MG63 (cell line): ENCODE measurements at regions not wholly inside any gene's neighbourhood (a gene's known extent, or its start where the extent isn't known, plus 50 kb on each side); places are given as distances from the start of the nearest gene placed in this dataset.

Experiments
- DNase-seq: peaks from one replicate; pipeline ENCODE4 v3.0.0-alpha.2; 2020
- H3K27me3 ChIP-seq: fragments of 250-450 bp; sonication (Bioruptor Pico); 2 replicates; pipeline ENCODE4 v1.5.1; 2020; ENCODE audit warnings: mild to moderate bottlenecking, moderate library complexity
- H3K36me3 ChIP-seq: fragments of 250-450 bp; sonication (Bioruptor Pico); 2 replicates; pipeline ENCODE4 v1.5.1; 2020; ENCODE audit warnings: mild to moderate bottlenecking, moderate library complexity
- H3K4me3 ChIP-seq: fragments of 250-450 bp; sonication (Bioruptor Pico); 2 replicates; pipeline ENCODE4 v1.5.1; 2020; ENCODE audit warnings: mild to moderate bottlenecking, moderate library complexity
- H3K9me3 ChIP-seq: fragments of 250-450 bp; sonication (Bioruptor Pico); 2 replicates; pipeline ENCODE4 v1.5.1; 2020; ENCODE audit warnings: mild to moderate bottlenecking, moderate library complexity

GRCh38 chr4:59920416-59920815 lies 1279.7 kb upstream of the ADGRL3 start:
- DNase-seq: no peak
- Histone ChIP-seq H3K27me3 (no peaks in the 10 kb centered on the region), H3K36me3 (no peaks in the 10 kb centered on the region), H3K4me3 (no peak overlapping the region), H3K9me3 (no peaks in the 10 kb centered on the region)

- no peak overlapping the region for H3K4me3 ChIP-seq
- H3K9me3 ChIP-seq: no peaks in the 10 kb centered on the region
- no peak for DNase-seq
- no peaks in the 10 kb centered on the region for H3K27me3 ChIP-seq
- no peaks in the 10 kb centered on the region for H3K36me3 ChIP-seq
These were observed 1274.8 kb upstream of the ADGRL3 start for GRCh38 chr4:59925290-59925689.

DNA sequence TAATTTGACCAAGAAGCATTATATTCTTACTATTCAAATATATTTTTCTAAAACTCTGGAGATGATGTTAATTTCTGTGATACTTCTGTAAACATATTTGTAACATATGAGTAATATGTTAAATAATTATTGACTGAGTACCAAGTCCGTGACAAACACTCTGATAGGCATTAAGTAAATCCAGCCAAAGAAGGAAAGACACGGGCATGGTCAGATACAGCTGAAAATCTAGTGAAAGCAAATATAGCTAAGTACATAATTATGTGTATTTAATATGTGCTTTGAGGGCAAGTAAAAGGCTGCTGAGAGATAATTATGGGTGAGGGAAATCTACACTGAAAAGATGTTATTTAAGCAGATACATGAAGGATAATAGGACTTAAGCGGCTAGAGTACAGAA lies 1263.6 kb upstream of the ADGRL3 start:
- DNase-seq: no peak

DNA sequence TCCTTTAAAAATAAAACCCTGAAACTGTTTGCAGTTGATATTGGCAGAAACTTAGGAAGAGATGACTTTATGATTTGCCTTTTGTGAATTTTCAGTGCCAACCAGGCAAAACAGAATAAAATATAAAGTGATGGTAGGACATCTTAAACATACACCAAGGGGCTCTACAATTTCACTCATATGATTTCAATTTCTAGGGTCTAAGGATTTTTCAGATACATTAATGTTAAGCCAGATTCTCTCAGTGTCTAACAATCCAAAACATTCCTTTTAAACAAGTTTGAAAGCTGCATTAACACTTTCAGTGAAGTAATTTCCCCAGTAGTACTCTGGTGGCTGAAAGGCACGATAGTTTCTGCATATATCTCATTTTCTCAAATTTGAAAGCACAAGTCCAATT lies 1262.0 kb upstream of the ADGRL3 start:
- no peaks in the 10 kb centered on the region for H3K27me3 ChIP-seq
- H3K4me3 ChIP-seq: no peak overlapping the region
- no peaks in the 10 kb centered on the region for H3K9me3 ChIP-seq
- H3K36me3 ChIP-seq: no peaks in the 10 kb centered on the region
- no peak for DNase-seq

More for the DNA sequence above, 1263.6 kb upstream of the ADGRL3 start:
- Histone ChIP-seq H3K36me3 (no peaks in the 10 kb centered on the region), H3K4me3 (no peak overlapping the region), H3K9me3 (no peaks in the 10 kb centered on the region), H3K27me3 (no peaks in the 10 kb centered on the region)

- no peak overlapping the region for H3K4me3 ChIP-seq
These were observed 1254.8 kb upstream of the ADGRL3 start for GRCh38 chr4:59945277-59945676.

GRCh38 chr4:59945716-59946115 lies 1254.4 kb upstream of the ADGRL3 start:
- H3K9me3 ChIP-seq: no peaks in the 10 kb centered on the region
- H3K4me3 ChIP-seq: no peak overlapping the region
- H3K36me3 ChIP-seq: no peaks in the 10 kb centered on the region
- DNase-seq: no peak
- H3K27me3 ChIP-seq: no peaks in the 10 kb centered on the region

More at GRCh38 chr4:59945277-59945676, 1254.8 kb upstream of the ADGRL3 start:
- Histone ChIP-seq H3K27me3 (no peaks in the 10 kb centered on the region), H3K9me3 (no peaks in the 10 kb centered on the region), H3K36me3 (no peaks in the 10 kb centered on the region)
- no peak for DNase-seq

DNA sequence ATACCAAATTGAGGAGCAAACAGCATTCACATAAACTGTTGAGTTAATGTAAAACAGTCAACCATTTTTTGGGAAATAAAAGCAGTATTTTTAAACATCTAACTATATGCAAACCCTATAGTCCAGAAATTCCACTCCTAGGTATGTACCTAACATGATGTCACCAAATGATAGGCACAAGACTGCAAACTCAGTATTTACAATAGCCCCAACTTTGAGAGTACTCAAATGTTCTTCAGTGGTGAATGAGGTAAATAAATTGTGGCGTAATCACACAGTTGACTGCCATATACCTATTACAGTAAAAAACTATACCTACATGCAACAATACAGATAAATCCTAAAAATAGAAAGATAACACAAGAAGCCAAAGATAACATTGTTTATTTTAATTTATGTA lies 1243.8 kb upstream of the ADGRL3 start:
- Histone ChIP-seq H3K36me3 (no peaks in the 10 kb centered on the region), H3K9me3 (no peaks in the 10 kb centered on the region), H3K27me3 (no peaks in the 10 kb centered on the region), H3K4me3 (no peak overlapping the region)
- DNase-seq: no peak

- Histone ChIP-seq H3K36me3 (no peaks in the 10 kb centered on the region), H3K4me3 (no peak overlapping the region), H3K9me3 (no peaks in the 10 kb centered on the region), H3K27me3 (no peaks in the 10 kb centered on the region)
- no peak for DNase-seq
These were observed 1240.0 kb upstream of the ADGRL3 start for GRCh38 chr4:59960143-59960542.

DNA sequence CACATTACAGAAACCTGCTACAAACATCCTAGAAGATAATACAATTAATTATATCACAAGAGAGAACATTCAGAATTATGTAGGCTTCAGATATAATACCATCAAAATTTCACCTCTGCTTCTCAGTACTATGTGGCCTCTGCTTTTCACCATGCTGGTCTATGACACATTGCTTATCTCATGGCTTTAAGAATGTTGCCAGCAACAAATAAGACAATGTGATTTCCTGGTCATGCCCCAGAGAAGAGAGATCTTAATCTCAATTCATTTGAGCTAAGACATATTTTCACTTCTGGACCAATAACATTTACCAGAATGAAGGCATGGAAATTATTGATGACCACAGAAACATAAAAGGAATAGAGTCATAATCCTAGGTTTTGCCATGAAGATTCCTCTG lies 1233.4 kb upstream of the ADGRL3 start:
- Histone ChIP-seq H3K27me3 (no peaks in the 10 kb centered on the region), H3K9me3 (no peaks in the 10 kb centered on the region), H3K36me3 (no peaks in the 10 kb centered on the region), H3K4me3 (no peak overlapping the region)
- no peak for DNase-seq

DNA sequence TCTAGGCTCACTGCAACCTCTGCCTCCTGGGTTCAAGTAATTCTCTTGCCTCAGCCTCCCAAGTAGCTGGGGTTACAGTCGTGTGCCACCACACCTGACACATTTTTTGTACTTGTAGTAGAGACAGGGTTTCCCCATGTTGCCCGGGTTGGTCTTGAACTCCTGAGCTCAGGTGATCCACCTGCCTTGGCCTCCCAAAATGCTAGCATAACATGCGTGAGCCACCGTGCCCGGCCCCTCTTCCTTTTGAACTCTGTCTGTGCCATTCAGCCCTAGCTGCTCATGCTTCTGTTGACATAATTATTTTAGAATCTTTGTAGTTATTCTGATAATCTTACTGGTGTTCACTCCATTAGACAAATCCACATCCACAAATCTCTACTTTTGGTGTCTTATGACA lies 1231.3 kb upstream of the ADGRL3 start:
- no peak for DNase-seq
- Histone ChIP-seq H3K9me3 (no peaks in the 10 kb centered on the region), H3K4me3 (no peak overlapping the region), H3K27me3 (no peaks in the 10 kb centered on the region), H3K36me3 (no peaks in the 10 kb centered on the region)

DNA sequence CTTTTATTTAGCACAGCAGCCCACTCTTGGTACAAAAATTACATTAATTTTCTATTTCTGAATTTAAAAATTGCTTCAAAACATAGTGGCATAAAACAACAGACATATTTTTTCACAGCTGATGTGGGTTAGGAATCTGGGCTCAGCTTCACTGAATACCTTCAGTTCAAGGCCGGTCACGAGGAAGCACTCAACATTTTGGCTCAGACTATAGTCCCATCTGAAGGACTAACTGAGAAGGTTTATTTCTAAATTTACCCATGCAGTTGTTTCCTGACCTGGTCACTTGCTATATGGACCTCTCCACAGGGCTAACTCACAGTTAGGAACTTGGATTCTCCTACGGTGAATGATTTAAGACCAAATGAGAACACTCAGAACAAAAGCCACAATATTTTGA lies 1230.2 kb upstream of the ADGRL3 start:
- DNase-seq: no peak
- Histone ChIP-seq H3K4me3 (no peak overlapping the region), H3K36me3 (no peaks in the 10 kb centered on the region), H3K27me3 (no peaks in the 10 kb centered on the region), H3K9me3 (no peaks in the 10 kb centered on the region)

DNA sequence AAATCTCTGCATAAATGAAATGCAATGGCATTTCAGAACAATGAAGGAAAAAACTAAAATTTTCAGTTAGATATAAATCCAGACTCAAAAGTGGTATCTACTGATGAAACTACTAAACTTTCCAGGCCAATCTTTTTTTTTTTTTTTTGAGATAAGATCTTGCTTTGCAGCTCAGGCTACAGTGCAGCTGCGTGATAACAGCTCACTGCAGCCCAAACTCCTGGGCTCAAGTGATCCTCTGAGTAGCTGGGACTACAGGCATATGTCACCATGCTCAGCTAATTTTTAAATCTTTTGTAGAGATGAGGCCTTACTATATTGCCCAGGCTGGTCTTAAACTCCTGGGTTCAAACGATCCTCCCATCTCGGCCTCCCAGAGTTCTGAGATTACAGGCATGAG lies 1228.2 kb upstream of the ADGRL3 start:
- DNase-seq: no peak

DNA sequence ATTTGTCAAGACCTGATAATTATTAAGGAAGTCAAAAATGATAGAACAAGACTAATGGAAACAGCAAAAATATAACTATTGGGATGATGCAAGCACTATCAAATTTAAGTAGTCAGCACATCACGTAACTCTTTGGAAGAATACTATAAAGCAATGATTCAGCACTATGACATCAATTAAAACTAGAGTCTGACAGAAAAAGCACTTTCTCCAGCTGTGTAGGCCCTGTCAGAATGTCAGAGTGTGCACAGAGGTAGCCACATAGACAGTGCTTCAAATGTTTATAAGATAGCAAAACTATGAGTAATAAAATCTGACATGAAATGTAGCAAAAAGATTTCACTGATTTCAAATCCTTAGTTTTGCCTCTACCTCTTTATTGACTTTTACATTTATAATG lies 1226.6 kb upstream of the ADGRL3 start:
- H3K27me3 ChIP-seq: no peaks in the 10 kb centered on the region
- H3K4me3 ChIP-seq: no peak overlapping the region
- no peaks in the 10 kb centered on the region for H3K9me3 ChIP-seq
- DNase-seq: no peak
- H3K36me3 ChIP-seq: no peaks in the 10 kb centered on the region

More for the DNA sequence above, 1228.2 kb upstream of the ADGRL3 start:
- H3K27me3 ChIP-seq: no peaks in the 10 kb centered on the region
- no peaks in the 10 kb centered on the region for H3K9me3 ChIP-seq
- no peak overlapping the region for H3K4me3 ChIP-seq
- no peaks in the 10 kb centered on the region for H3K36me3 ChIP-seq

DNA sequence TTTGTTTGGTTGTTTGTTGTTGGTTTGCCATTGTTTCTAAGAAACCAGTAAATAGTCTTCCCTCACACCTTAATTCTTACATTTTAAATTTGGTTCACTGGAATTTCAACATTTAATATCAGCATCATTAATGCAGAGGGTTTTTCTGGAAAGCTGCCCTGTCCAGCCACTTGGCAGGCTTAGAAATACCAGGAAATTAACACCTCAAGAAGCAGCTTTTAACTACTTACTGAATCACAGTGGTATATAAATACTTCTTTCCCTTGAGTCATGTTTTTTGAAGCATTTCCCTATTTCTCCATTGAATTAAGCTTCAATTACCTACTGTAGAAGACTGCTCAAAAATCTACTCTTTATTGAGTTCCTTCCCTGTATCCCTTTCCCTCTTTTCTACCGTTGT lies 1221.1 kb upstream of the ADGRL3 start:
- H3K4me3 ChIP-seq: no peak overlapping the region
- no peak for DNase-seq
- no peaks in the 10 kb centered on the region for H3K27me3 ChIP-seq
- H3K36me3 ChIP-seq: no peaks in the 10 kb centered on the region
- H3K9me3 ChIP-seq: no peaks in the 10 kb centered on the region

- Histone ChIP-seq H3K4me3 (no peak overlapping the region), H3K36me3 (no peaks in the 10 kb centered on the region), H3K27me3 (no peaks in the 10 kb centered on the region), H3K9me3 (no peaks in the 10 kb centered on the region)
- DNase-seq: no peak
These were observed 1216.3 kb upstream of the ADGRL3 start for GRCh38 chr4:59983852-59984251.

DNA sequence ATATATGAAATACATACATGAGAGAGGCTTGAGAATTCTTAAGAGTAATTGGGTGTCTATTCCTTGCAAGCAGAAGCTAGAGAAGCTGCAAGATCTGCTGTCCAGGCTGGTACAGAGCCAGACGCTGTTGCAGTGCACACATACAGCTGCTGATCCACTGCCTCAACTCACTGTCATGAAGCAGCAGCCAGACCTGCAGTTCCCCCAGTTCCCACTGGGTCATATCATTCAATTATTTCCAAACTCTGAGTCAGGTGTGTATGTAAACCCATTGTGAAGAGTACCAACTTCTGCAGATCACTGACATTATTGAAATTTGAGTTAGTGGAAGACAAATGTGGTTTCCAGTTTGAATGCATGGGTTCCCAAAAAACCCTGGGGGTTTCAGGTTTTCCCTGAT lies 1212.8 kb upstream of the ADGRL3 start:
- Histone ChIP-seq H3K27me3 (no peaks in the 10 kb centered on the region), H3K9me3 (no peaks in the 10 kb centered on the region), H3K36me3 (no peaks in the 10 kb centered on the region), H3K4me3 (no peak overlapping the region)
- DNase-seq: no peak

- no peaks in the 10 kb centered on the region for H3K27me3 ChIP-seq
These were observed 1206.0 kb upstream of the ADGRL3 start for GRCh38 chr4:59994118-59994517.

DNA sequence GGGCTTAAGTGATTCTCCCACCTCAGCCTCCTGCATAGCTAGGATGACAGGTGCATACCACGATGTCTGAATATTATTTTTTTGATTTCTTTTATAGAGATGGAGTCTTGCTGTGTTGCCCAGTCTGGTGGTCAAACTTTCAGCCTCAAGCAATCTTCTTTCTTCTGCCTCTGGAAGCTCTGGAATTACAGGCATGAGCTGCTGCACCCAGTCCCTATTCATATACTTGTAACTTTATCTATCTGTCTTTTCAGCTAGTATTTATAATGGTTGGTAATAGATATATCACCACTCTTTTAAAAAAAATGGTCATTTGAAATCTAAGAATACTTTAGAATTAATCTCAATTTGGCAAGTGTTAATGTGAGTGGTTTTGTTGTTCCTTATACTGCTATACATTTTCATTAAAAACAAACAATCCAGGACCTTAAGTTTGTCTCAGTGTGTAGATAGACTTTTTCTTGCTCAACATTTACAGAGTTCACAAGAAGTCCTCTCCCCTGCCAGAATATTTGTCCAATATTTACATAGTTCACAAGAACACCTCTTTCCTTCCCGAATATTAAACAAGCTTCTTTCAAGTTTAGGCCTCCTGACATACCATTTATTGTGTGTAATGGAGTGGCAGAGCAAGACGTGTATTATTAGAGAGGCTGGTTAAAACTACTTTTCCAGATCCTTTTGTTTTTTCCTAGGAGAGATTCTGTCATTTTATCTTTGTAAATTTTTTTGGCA lies 1197.4 kb upstream of the ADGRL3 start:
- no peak overlapping the region for H3K4me3 ChIP-seq
- H3K27me3 ChIP-seq: no peaks in the 10 kb centered on the region
- no peaks in the 10 kb centered on the region for H3K9me3 ChIP-seq
- no peak for DNase-seq
- no peaks in the 10 kb centered on the region for H3K36me3 ChIP-seq

More at GRCh38 chr4:59994118-59994517, 1206.0 kb upstream of the ADGRL3 start:
- Histone ChIP-seq H3K36me3 (no peaks in the 10 kb centered on the region), H3K9me3 (no peaks in the 10 kb centered on the region), H3K4me3 (no peak overlapping the region)
- no peak for DNase-seq
